Effector memory CD4-positive, alpha-beta T cell (primary cell): ENCODE measurements at regions not wholly inside any gene's neighbourhood (a gene's known extent, or its start where the extent isn't known, plus 50 kb on each side); places are given as distances from the start of the nearest gene placed in this dataset.

Experiments used
- DNase-seq, 3 donors: peaks; one replicate each; pipeline ENCODE4 v3.0.0-alpha.2; 2020
- H3K27ac ChIP-seq: 2 replicates; pipeline ENCODE4 v1.7.0; 2013; ENCODE audit warnings: mild to moderate bottlenecking, low read length, moderate library complexity; ENCODE audit not compliant: insufficient read depth, poor library complexity, severe bottlenecking
- H3K27me3 ChIP-seq: replicated peaks from 2 replicates; pipeline ENCODE4 v1.7.0; 2013; ENCODE audit warnings: mild to moderate bottlenecking, low read length; ENCODE audit not compliant: insufficient read depth, control insufficient read depth, poor library complexity, severe bottlenecking
- H3K36me3 ChIP-seq: 2 replicates; pipeline ENCODE4 v1.7.0; 2013; ENCODE audit warnings: mild to moderate bottlenecking, low read length, moderate library complexity; ENCODE audit not compliant: control insufficient read depth, insufficient read depth
- H3K4me1 ChIP-seq: 2 replicates; pipeline ENCODE4 v1.7.0; 2013; ENCODE audit warnings: low read length, mild to moderate bottlenecking; ENCODE audit not compliant: control insufficient read depth, insufficient read depth, poor library complexity, severe bottlenecking
- H3K4me3 ChIP-seq: 2 replicates; pipeline ENCODE4 v1.7.0; 2013; ENCODE audit warnings: low read length, low read depth, mild to moderate bottlenecking; ENCODE audit not compliant: insufficient read depth, poor library complexity, severe bottlenecking
- H3K9me3 ChIP-seq: 2 replicates; pipeline ENCODE4 v1.7.0; 2013; ENCODE audit warnings: mild to moderate bottlenecking, low read length, moderate library complexity; ENCODE audit not compliant: control insufficient read depth

- H3K27ac ChIP-seq, result no peak overlapping the region
- no peaks in the 10 kb centered on the region for H3K36me3 ChIP-seq
- no peaks in the 10 kb centered on the region for H3K4me1 ChIP-seq
- DNase-seq, result no peak
- no peaks in the 10 kb centered on the region for H3K9me3 ChIP-seq
- H3K27me3 ChIP-seq, result peaks cover 4% of the 10 kb centered on the region
- no peak overlapping the region for H3K4me3 ChIP-seq
Measured at GRCh38 chr22:27231266-27231665, 570.3 kb downstream of the MN1 start.

GRCh38 chr22:27232077-27232476, 569.5 kb downstream of the MN1 start:
- Histone ChIP-seq H3K27ac (no peak overlapping the region), H3K9me3 (no peaks in the 10 kb centered on the region), H3K27me3 (peaks cover 4% of the 10 kb centered on the region), H3K4me1 (no peaks in the 10 kb centered on the region), H3K36me3 (no peaks in the 10 kb centered on the region), H3K4me3 (no peak overlapping the region)
- DNase-seq, result no peak

- H3K4me1 ChIP-seq, result no peaks in the 10 kb centered on the region
- DNase-seq, result no peak
Measured at GRCh38 chr22:27237080-27237741, 564.3 kb downstream of the MN1 start.

GRCh38 chr22:27238935-27239510, 562.5 kb downstream of the MN1 start:
- H3K9me3 ChIP-seq, result no peaks in the 10 kb centered on the region
- no peaks in the 10 kb centered on the region for H3K27me3 ChIP-seq
- no peak for DNase-seq
- no peak overlapping the region for H3K27ac ChIP-seq
- no peaks in the 10 kb centered on the region for H3K36me3 ChIP-seq
- H3K4me3 ChIP-seq, result no peak overlapping the region
- H3K4me1 ChIP-seq, result no peaks in the 10 kb centered on the region

More at GRCh38 chr22:27237080-27237741, 564.3 kb downstream of the MN1 start:
- H3K27ac ChIP-seq, result no peak overlapping the region
- H3K27me3 ChIP-seq, result peaks cover under 1% of the 10 kb centered on the region
- no peak overlapping the region for H3K4me3 ChIP-seq
- H3K36me3 ChIP-seq, result no peaks in the 10 kb centered on the region
- H3K9me3 ChIP-seq, result no peaks in the 10 kb centered on the region

GRCh38 chr22:27239520-27239919, 562.0 kb downstream of the MN1 start:
- DNase-seq, result no peak
- H3K27ac ChIP-seq, result no peak overlapping the region
- no peaks in the 10 kb centered on the region for H3K36me3 ChIP-seq
- H3K4me1 ChIP-seq, result no peaks in the 10 kb centered on the region
- H3K4me3 ChIP-seq, result no peak overlapping the region
- H3K27me3 ChIP-seq, result no peaks in the 10 kb centered on the region
- no peaks in the 10 kb centered on the region for H3K9me3 ChIP-seq

- no peak overlapping the region for H3K4me3 ChIP-seq
- H3K27ac ChIP-seq, result no peak overlapping the region
- no peaks in the 10 kb centered on the region for H3K9me3 ChIP-seq
- H3K36me3 ChIP-seq, result no peaks in the 10 kb centered on the region
- H3K4me1 ChIP-seq, result no peaks in the 10 kb centered on the region
- no peak for DNase-seq
- H3K27me3 ChIP-seq, result no peaks in the 10 kb centered on the region
Measured at GRCh38 chr22:27240298-27241075, 561.1 kb downstream of the MN1 start.

- Histone ChIP-seq H3K27ac (no peak overlapping the region), H3K27me3 (no peaks in the 10 kb centered on the region), H3K36me3 (no peaks in the 10 kb centered on the region), H3K4me3 (no peak overlapping the region), H3K4me1 (no peaks in the 10 kb centered on the region), H3K9me3 (no peaks in the 10 kb centered on the region)
- DNase-seq, result no peak
Measured at GRCh38 chr22:27241430-27242321, 559.9 kb downstream of the MN1 start.

GRCh38 chr22:27242474-27242873, 559.1 kb downstream of the MN1 start:
- no peaks in the 10 kb centered on the region for H3K27me3 ChIP-seq
- H3K27ac ChIP-seq, result no peak overlapping the region
- no peaks in the 10 kb centered on the region for H3K36me3 ChIP-seq

GRCh38 chr22:27242917-27243589, 558.5 kb downstream of the MN1 start:
- Histone ChIP-seq H3K4me3 (no peak overlapping the region), H3K9me3 (no peaks in the 10 kb centered on the region), H3K36me3 (no peaks in the 10 kb centered on the region), H3K27me3 (no peaks in the 10 kb centered on the region), H3K4me1 (peaks cover 4% of the 10 kb centered on the region), H3K27ac (no peak overlapping the region)
- DNase-seq, result no peak

More at GRCh38 chr22:27242474-27242873, 559.1 kb downstream of the MN1 start:
- Histone ChIP-seq H3K4me3 (no peak overlapping the region), H3K4me1 (peaks cover 2% of the 10 kb centered on the region), H3K9me3 (no peaks in the 10 kb centered on the region)
- no peak for DNase-seq
